ENCODE measurements at regions not wholly inside any gene's neighbourhood (a gene's known extent, or its start where the extent isn't known, plus 50 kb on each side); places are given as distances from the start of the nearest gene placed in this dataset.

- Mint-ChIP-seq H3K4me1 (no peaks in the 10 kb centered on the region), H3K36me3 (no peaks in the 10 kb centered on the region), H3K4me3 (no peak overlapping the region), H3K9me3 (no peaks in the 10 kb centered on the region), H3K27ac (no peak overlapping the region), H3K27me3 (peaks cover 0 to 3% (median 0%) of the 10 kb centered on the region in 5 donors)
- no peak for DNase-seq
- POLR2A ChIA-PET, result no interaction called here
- ATAC-seq, result no peak
These were observed 466.3 kb upstream of the ONECUT1 start for GRCh38 chr15:53256457-53256856.

- H3K4me3 Mint-ChIP-seq, result no peak overlapping the region
- H3K27ac Mint-ChIP-seq, result no peak overlapping the region
- POLR2A ChIA-PET, result no interaction called here
- no peak for DNase-seq
- H3K9me3 Mint-ChIP-seq, result no peaks in the 10 kb centered on the region
- H3K27me3 Mint-ChIP-seq, result peaks cover 0 to 3% (median 0%) of the 10 kb centered on the region in 5 donors
- no peak for ATAC-seq
- H3K4me1 Mint-ChIP-seq, result no peaks in the 10 kb centered on the region
- H3K36me3 Mint-ChIP-seq, result no peaks in the 10 kb centered on the region
These were observed 465.9 kb upstream of the ONECUT1 start for GRCh38 chr15:53256043-53256442.

DNA sequence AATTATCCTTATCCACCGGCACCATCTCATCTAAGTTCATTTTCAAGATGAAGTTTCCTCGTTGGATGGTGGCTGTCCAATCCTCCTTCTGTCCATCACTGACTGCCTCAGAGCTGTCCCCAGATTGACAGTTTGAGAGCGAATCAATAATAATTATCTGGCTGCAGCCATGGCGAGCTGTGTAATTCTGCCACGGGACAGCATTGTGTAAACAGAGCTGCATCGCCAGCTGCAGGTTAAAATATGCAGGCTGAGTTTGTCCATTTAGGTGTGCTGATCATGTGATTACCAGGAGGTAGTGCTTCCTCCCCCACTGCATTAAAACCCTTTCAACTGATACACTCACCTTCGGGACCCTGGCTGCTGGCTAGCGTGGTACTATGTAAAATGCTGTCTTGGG, 461.9 kb upstream of the ONECUT1 start:
- POLR2A ChIA-PET, result no interaction called here
- Mint-ChIP-seq H3K36me3 (no peaks in the 10 kb centered on the region), H3K4me1 (no peaks in the 10 kb centered on the region), H3K4me3 (no peak overlapping the region), H3K9me3 (peaks cover 0 to 1% (median 0%) of the 10 kb centered on the region in 9 donors), H3K27me3 (peaks cover 0 to 7% (median 1%) of the 10 kb centered on the region in 5 donors), H3K27ac (no peak overlapping the region)
- ATAC-seq (no peak), DNase-seq (no peak)

DNA sequence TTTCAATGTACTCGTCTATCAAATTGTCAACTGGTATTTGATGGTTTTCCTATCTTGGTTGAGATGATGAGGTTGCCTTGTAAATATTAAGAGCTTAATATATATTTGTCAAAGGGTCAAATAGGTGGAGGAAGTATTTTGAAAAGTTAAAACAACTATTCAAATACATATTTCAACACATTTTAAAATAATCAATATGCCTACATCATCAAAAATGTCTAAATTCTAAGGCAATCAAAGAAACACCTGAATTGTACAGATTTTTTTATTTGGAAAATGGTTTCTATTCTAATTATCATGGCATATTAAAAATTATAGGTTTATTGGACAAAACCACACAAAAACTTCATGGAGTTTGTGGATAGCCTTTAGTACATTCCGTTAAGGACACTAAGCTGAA, 461.4 kb upstream of the ONECUT1 start:
- POLR2A ChIA-PET, result no interaction called here
- peaks cover 0 to 2% (median 0%) of the 10 kb centered on the region in 9 donors for H3K9me3 Mint-ChIP-seq
- H3K27ac Mint-ChIP-seq, result no peak overlapping the region
- H3K4me1 Mint-ChIP-seq, result no peaks in the 10 kb centered on the region
- no peaks in the 10 kb centered on the region for H3K36me3 Mint-ChIP-seq
- no peak overlapping the region for H3K4me3 Mint-ChIP-seq
- ATAC-seq (no peak), DNase-seq (no peak)
- H3K27me3 Mint-ChIP-seq, result peaks cover 0 to 7% (median 1%) of the 10 kb centered on the region in 5 donors

GRCh38 chr15:53247041-53247708, 457.0 kb upstream of the ONECUT1 start:
- POLR2A ChIA-PET, result no interaction called here
- H3K4me1 Mint-ChIP-seq, result no peaks in the 10 kb centered on the region
- H3K27me3 Mint-ChIP-seq, result peaks cover 0 to 8% (median 0%) of the 10 kb centered on the region in 5 donors
- peaks cover 0 to 8% (median 2%) of the 10 kb centered on the region in 9 donors for H3K9me3 Mint-ChIP-seq
- H3K27ac Mint-ChIP-seq, result no peak overlapping the region
- no peak overlapping the region for H3K4me3 Mint-ChIP-seq
- no peaks in the 10 kb centered on the region for H3K36me3 Mint-ChIP-seq
- ATAC-seq (no peak), DNase-seq (no peak)

GRCh38 chr15:53246404-53246803, 456.3 kb upstream of the ONECUT1 start:
- H3K27ac Mint-ChIP-seq, result no peak overlapping the region
- H3K4me1 Mint-ChIP-seq, result no peaks in the 10 kb centered on the region
- POLR2A ChIA-PET, result no interaction called here
- H3K27me3 Mint-ChIP-seq, result peaks cover 0 to 8% (median 0%) of the 10 kb centered on the region in 5 donors
- H3K9me3 Mint-ChIP-seq, result peaks cover 0 to 8% (median 2%) of the 10 kb centered on the region in 9 donors
- DNase-seq (no peak), ATAC-seq (no peak)
- H3K36me3 Mint-ChIP-seq, result no peaks in the 10 kb centered on the region
- H3K4me3 Mint-ChIP-seq, result no peak overlapping the region

DNA sequence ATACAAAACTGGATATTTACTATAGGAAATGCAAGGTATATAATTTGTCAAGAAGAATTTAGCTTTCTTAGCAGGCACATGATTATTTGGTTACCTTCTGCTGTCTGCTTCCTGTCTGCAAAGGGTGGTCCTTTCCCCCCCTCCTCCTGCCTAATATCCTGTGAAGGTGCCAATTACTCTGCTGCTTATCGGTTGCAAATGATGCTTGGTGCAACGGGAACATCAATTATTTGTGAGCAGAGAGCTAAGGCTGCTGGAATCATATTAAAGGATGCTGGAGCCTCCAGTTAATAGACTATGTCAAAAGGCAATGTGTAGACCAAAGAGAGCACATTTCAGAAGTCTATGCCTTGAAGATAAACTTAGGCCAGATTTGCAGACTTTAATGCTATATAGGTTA, 443.7 kb upstream of the ONECUT1 start:
- Mint-ChIP-seq H3K4me3 (no peak overlapping the region), H3K27ac (no peak overlapping the region), H3K36me3 (no peaks in the 10 kb centered on the region), H3K27me3 (no peaks in the 10 kb centered on the region), H3K4me1 (no peaks in the 10 kb centered on the region), H3K9me3 (no peaks in the 10 kb centered on the region)
- POLR2A ChIA-PET, result no interaction called here
- ATAC-seq (no peak), DNase-seq (no peak)

GRCh38 chr15:53230473-53230872, 440.3 kb upstream of the ONECUT1 start:
- DNase-seq, result no peak
- POLR2A ChIA-PET, result no interaction called here
- no peaks in the 10 kb centered on the region for H3K36me3 Mint-ChIP-seq
- no peaks in the 10 kb centered on the region for H3K4me1 Mint-ChIP-seq
- peaks cover 0 to 4% (median 0%) of the 10 kb centered on the region in 5 donors for H3K27me3 Mint-ChIP-seq
- no peak overlapping the region for H3K4me3 Mint-ChIP-seq
- no peak overlapping the region for H3K27ac Mint-ChIP-seq
- no peaks in the 10 kb centered on the region for H3K9me3 Mint-ChIP-seq
- ATAC-seq, result no peak

GRCh38 chr15:53226559-53226958, 436.4 kb upstream of the ONECUT1 start:
- H3K9me3 Mint-ChIP-seq, result peaks cover 0 to 2% (median 0%) of the 10 kb centered on the region in 9 donors
- POLR2A ChIA-PET, result no interaction called here
- H3K27ac Mint-ChIP-seq, result no peak overlapping the region
- H3K36me3 Mint-ChIP-seq, result no peaks in the 10 kb centered on the region
- H3K4me1 Mint-ChIP-seq, result no peaks in the 10 kb centered on the region
- ATAC-seq (no peak), DNase-seq (no peak)
- no peak overlapping the region for H3K4me3 Mint-ChIP-seq
- H3K27me3 Mint-ChIP-seq, result peaks cover 0 to 12% (median 0%) of the 10 kb centered on the region in 5 donors

- ATAC-seq (no peak), DNase-seq (no peak)
- Mint-ChIP-seq H3K27ac (no peak overlapping the region), H3K9me3 (peaks cover 0 to 2% (median 0%) of the 10 kb centered on the region in 9 donors), H3K36me3 (no peaks in the 10 kb centered on the region), H3K4me3 (no peak overlapping the region), H3K4me1 (no peaks in the 10 kb centered on the region), H3K27me3 (peaks cover 0 to 12% (median 0%) of the 10 kb centered on the region in 5 donors)
- POLR2A ChIA-PET, result no interaction called here
These were observed 435.6 kb upstream of the ONECUT1 start for GRCh38 chr15:53225781-53226180.

DNA sequence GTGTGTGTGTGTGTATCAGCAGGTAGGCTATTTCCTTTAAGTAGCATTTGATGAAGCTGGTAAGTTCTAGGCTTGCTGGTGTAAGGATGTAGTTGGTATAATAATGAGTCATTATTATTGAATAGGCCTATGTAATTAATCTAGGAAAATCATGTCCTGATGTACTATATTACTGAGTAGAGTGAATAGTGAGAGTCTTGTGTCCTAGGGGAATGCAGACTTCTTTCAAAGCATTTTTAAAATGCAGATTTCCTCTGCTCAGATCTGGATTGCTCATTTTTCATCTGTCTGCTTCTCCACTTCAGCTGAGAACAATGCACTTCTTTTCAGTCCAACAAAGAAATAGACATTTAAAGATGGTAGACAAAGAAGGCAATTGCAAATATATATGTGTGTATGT, 434.2 kb upstream of the ONECUT1 start:
- H3K36me3 Mint-ChIP-seq, result no peaks in the 10 kb centered on the region
- POLR2A ChIA-PET, result no interaction called here
- ATAC-seq, result no peak
- peaks cover 0 to 12% (median 0%) of the 10 kb centered on the region in 5 donors for H3K27me3 Mint-ChIP-seq
- no peaks in the 10 kb centered on the region for H3K4me1 Mint-ChIP-seq
- DNase-seq, result no peak
- H3K4me3 Mint-ChIP-seq, result no peak overlapping the region
- H3K9me3 Mint-ChIP-seq, result peaks cover 0 to 2% (median 0%) of the 10 kb centered on the region in 9 donors
- no peak overlapping the region for H3K27ac Mint-ChIP-seq

DNA sequence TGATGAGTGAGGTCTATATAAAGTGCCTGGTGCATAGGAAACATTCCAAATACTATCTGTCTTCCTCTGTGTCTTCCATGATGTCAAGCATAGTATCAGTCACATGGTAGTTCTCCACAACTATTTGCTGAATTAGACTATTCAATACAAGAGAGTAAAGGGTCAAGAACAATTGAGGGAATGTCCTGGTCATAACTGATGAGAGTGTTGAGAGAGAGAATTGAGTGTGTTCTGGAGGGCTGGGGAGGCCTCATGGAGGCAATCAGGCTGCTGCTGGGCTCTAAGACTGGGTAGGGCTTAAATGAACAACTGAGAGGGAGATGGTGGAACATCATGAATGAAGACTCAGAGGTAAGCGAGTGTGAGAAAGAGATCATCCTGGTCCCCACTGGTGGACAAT, 433.7 kb upstream of the ONECUT1 start:
- no peaks in the 10 kb centered on the region for H3K36me3 Mint-ChIP-seq
- peaks cover 0 to 2% (median 0%) of the 10 kb centered on the region in 9 donors for H3K9me3 Mint-ChIP-seq
- H3K4me3 Mint-ChIP-seq, result no peak overlapping the region
- peaks cover 0 to 12% (median 0%) of the 10 kb centered on the region in 5 donors for H3K27me3 Mint-ChIP-seq
- H3K27ac Mint-ChIP-seq, result no peak overlapping the region
- DNase-seq (no peak), ATAC-seq (no peak)
- POLR2A ChIA-PET, result no interaction called here
- no peaks in the 10 kb centered on the region for H3K4me1 Mint-ChIP-seq

DNA sequence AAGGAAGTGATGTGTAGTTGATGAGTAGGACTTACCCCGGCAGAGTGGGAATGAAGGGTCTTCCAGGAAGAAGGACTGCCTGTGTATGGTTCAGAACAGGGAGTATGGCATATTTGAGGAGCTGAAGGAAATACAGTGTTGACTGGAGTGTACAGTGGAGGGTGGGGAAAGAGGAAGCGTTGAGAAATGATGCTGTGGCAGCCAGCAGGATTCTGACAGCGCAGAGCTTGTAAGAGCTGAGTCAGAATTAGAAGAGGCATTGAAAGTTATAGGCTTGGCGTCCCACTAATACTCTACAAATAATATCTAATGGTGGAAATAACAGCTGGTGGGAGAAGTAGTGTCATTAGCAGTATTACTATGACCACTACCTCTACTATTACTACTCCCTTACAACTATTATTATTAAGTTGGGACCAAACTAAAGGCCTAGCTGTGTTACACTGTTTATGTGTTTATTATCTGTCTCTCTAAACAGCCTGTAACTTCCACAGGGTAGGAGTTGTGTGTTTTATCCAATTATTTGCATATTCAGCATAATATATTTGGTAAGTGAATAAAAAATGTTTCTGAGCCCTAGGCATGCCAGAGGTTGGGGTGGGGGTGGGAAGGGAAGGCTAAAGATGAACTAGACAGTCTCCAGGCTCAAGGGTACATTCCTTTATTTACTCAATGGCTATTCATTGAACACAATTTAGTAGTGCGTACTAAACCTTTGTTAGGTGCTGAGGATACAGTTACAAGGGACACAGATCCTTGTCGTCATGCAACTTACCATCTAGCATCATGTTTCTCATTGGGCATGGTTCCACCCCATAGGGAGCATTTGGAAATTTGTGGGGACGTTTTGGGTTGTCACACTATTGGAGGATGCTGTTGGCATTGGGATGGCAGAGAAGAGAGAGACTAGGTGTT, 428.8 kb upstream of the ONECUT1 start:
- Mint-ChIP-seq H3K27ac (no peak overlapping the region), H3K27me3 (peaks cover 0 to 14% (median 2%) of the 10 kb centered on the region in 5 donors), H3K4me3 (no peak overlapping the region), H3K4me1 (no peaks in the 10 kb centered on the region), H3K9me3 (peaks cover 0 to 6% (median 0%) of the 10 kb centered on the region in 9 donors), H3K36me3 (no peaks in the 10 kb centered on the region)
- ATAC-seq, result no peak
- POLR2A ChIA-PET, result no interaction called here
- no peak for DNase-seq
